ENCODE measurements at regions not wholly inside any gene's neighbourhood (a gene's known extent, or its start where the extent isn't known, plus 50 kb on each side); places are given as distances from the start of the nearest gene placed in this dataset.

DNA sequence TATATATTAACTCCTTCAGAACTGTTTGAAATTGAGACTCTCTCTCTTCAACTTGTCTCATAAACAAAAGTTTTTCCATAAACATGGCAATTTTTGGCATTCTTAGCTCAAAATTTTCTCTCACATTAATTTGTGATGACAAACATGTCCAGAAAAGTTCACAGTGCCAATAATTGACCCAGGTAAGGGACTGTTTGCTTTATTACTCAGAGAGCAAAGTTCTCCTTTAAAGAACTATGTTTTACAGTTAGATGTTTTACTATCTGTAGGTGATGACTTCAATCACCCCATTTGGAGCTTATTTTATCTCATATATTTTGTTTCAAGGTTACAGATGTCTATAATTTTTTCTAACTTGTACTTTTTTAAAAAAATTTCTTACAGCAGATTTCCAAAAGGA is 855.6 kb downstream of the SLC16A7 start:
- TF ChIP-seq ZFX (IDR thresholded peaks at IDR 0.05) (no peak), EZH2 (IDR thresholded peaks at IDR 0.05) (no peak), RAD21 (IDR thresholded peaks at IDR 0.05; ENCODE audit: low read depth) (no peak), EGR1 (IDR thresholded peaks at IDR 0.05; ENCODE audit: low read depth) (no peak), FOSL1 (IDR thresholded peaks at IDR 0.05; ENCODE audit: low read depth) (no peak), POLR2AphosphoS5 (IDR thresholded peaks at IDR 0.05; ENCODE audit: low read depth, low read length) (no peak), ATF3 (IDR thresholded peaks at IDR 0.05) (no peak), ELF1 (IDR thresholded peaks at IDR 0.05; ENCODE audit: borderline replicate concordance, low read depth) (no peak), REST (IDR thresholded peaks at IDR 0.05; ENCODE audit: low read depth) (no peak)
- TF ChIP-seq, protein P1, sequence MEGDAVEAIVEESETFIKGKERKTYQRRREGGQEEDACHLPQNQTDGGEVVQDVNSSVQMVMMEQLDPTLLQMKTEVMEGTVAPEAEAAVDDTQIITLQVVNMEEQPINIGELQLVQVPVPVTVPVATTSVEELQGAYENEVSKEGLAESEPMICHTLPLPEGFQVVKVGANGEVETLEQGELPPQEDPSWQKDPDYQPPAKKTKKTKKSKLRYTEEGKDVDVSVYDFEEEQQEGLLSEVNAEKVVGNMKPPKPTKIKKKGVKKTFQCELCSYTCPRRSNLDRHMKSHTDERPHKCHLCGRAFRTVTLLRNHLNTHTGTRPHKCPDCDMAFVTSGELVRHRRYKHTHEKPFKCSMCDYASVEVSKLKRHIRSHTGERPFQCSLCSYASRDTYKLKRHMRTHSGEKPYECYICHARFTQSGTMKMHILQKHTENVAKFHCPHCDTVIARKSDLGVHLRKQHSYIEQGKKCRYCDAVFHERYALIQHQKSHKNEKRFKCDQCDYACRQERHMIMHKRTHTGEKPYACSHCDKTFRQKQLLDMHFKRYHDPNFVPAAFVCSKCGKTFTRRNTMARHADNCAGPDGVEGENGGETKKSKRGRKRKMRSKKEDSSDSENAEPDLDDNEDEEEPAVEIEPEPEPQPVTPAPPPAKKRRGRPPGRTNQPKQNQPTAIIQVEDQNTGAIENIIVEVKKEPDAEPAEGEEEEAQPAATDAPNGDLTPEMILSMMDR (IDR thresholded peaks at IDR 0.05 in 2 of 3, conservative IDR thresholded peaks at IDR 0.05 in 1 of 3; ENCODE audit: borderline replicate concordance in 1 of 3, insufficient read depth in 1 of 3, low read depth in 2 of 3, low read length in 2 of 3), result no peak
- TF ChIP-seq, protein P2, sequence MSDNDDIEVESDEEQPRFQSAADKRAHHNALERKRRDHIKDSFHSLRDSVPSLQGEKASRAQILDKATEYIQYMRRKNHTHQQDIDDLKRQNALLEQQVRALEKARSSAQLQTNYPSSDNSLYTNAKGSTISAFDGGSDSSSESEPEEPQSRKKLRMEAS (IDR thresholded peaks at IDR 0.05), result no peak
- RAD21 ChIA-PET (ENCODE audit: low non-redundant PET in 1 of 2, low total read pairs in 2 of 2, uncharacterized antibody in 2 of 2, unreplicated experiment in 2 of 2), result no interaction called here
- POLR2A ChIA-PET, result no interaction called here
- H3K9me2 ChIP-seq (ENCODE audit: insufficient read depth), result no peaks in the 10 kb centered on the region
- no peaks in the 10 kb centered on the region for H3K9me3 ChIP-seq (ENCODE audit: control insufficient read depth in 1 of 2, insufficient read depth in 1 of 2, low read depth in 1 of 2, low read length in 2 of 2)
- H3K9ac ChIP-seq (ENCODE audit: low read length), result no peak overlapping the region
- BruUV-seq (replicated peaks), result no TSS peak
- no peak overlapping the region for H3K27ac ChIP-seq (ENCODE audit: low read depth, low read length)
- no peaks in the 10 kb centered on the region for H4K20me1 ChIP-seq (ENCODE audit: insufficient read depth)
- no peaks in the 10 kb centered on the region for H3K36me3 ChIP-seq (ENCODE audit: control insufficient read depth in 1 of 2, insufficient read depth in 2 of 2, low read length in 2 of 2)
- intact Hi-C loops (cut with micrococcal nuclease), result no loop called here
- ATAC-seq, result no peak
- no peaks in the 10 kb centered on the region for H3K27me3 ChIP-seq (ENCODE audit: insufficient read depth, low read length)
- H3K79me2 ChIP-seq (ENCODE audit: insufficient read depth, low read length), result no peaks in the 10 kb centered on the region
- H3K4me1 ChIP-seq (ENCODE audit: control insufficient read depth in 1 of 2, insufficient read depth in 2 of 2, low read length in 2 of 2), result no peaks in the 10 kb centered on the region
- H3K4me3 ChIP-seq (replicated peaks in 1 of 2; ENCODE audit: low read depth in 1 of 2, low read length in 2 of 2), result no peak overlapping the region
- H2AFZ ChIP-seq (ENCODE audit: low read depth, low read length, poor library complexity, severe bottlenecking), result no peak overlapping the region
- CTCF ChIA-PET, result no interaction called here
- no peak overlapping the region for H3K4me2 ChIP-seq (ENCODE audit: low read length)
- DNase-seq (ENCODE audit: low read depth, low spot score), result no peak
